H9 (cell line): ENCODE measurements at regions not wholly inside any gene's neighbourhood (a gene's known extent, or its start where the extent isn't known, plus 50 kb on each side); places are given as distances from the start of the nearest gene placed in this dataset.

Experiments
- DNase-seq: peaks from one replicate; pipeline ENCODE4 v3.0.0-alpha.2; 2017
- H2AFZ ChIP-seq: one replicate; pipeline ENCODE4 v1.6.1; 2013; ENCODE audit warnings: mild to moderate bottlenecking, low read length, control low read depth, moderate library complexity
- H2AK5ac ChIP-seq: 2 replicates; pipeline ENCODE4 v1.6.1; 2013; ENCODE audit warnings: low read length, control low read depth, mixed read lengths; ENCODE audit not compliant: insufficient read length
- H2BK120ac ChIP-seq: one replicate; pipeline ENCODE4 v1.6.1; 2013; ENCODE audit warnings: low read depth, mild to moderate bottlenecking, low read length, control low read depth, inconsistent platforms; ENCODE audit not compliant: poor library complexity, severe bottlenecking
- H2BK12ac ChIP-seq: 2 replicates; pipeline ENCODE4 v1.6.1; 2013; ENCODE audit warnings: low read length, control low read depth, mixed read lengths, low read depth; ENCODE audit not compliant: insufficient read length
- H2BK15ac ChIP-seq: 2 replicates; pipeline ENCODE4 v1.6.1; 2013; ENCODE audit warnings: low read depth, low read length, control low read depth
- H2BK20ac ChIP-seq: one replicate; pipeline ENCODE4 v1.6.1; 2013; ENCODE audit warnings: low read depth, mild to moderate bottlenecking, low read length, control low read depth, inconsistent platforms; ENCODE audit not compliant: poor library complexity, severe bottlenecking
- H2BK5ac ChIP-seq: 2 replicates; pipeline ENCODE4 v1.6.1; 2013; ENCODE audit warnings: low read length, control low read depth, mixed read lengths; ENCODE audit not compliant: insufficient read length
- H3K14ac ChIP-seq: 2 replicates; pipeline ENCODE4 v1.6.1; 2013; ENCODE audit warnings: low read length, control low read depth; ENCODE audit not compliant: insufficient read depth
- H3K18ac ChIP-seq: 2 replicates; pipeline ENCODE4 v1.6.1; 2013; ENCODE audit warnings: low read depth, mild to moderate bottlenecking, mixed read lengths, low read length, control low read depth; ENCODE audit not compliant: insufficient read length
- H3K23ac ChIP-seq: 2 replicates; pipeline ENCODE4 v1.6.1; 2013; ENCODE audit warnings: low read length, control low read depth, mixed read lengths, low read depth; ENCODE audit not compliant: insufficient read length
- H3K23me2 ChIP-seq: 2 replicates; pipeline ENCODE4 v1.6.1; 2013; ENCODE audit warnings: low read depth, mild to moderate bottlenecking, mixed read lengths, low read length, control low read depth; ENCODE audit not compliant: insufficient read length, poor library complexity, severe bottlenecking
- H3K27ac ChIP-seq: 2 replicates; pipeline ENCODE4 v1.5.1; 2013; ENCODE audit warnings: low read length, control low read depth, mixed read lengths, low read depth; ENCODE audit not compliant: insufficient read length
- H3K27me3 ChIP-seq: 2 replicates; pipeline ENCODE4 v1.6.1; 2013; ENCODE audit warnings: low read length, control low read depth, inconsistent platforms; ENCODE audit not compliant: insufficient read depth
- H3K4ac ChIP-seq: 2 replicates; pipeline ENCODE4 v1.6.1; 2013; ENCODE audit warnings: low read depth, mild to moderate bottlenecking, control low read depth, inconsistent platforms, low read length, moderate library complexity
- H3K4me1 ChIP-seq: 2 replicates; pipeline ENCODE4 v1.6.1; 2013; ENCODE audit warnings: low read length, control low read depth, inconsistent platforms; ENCODE audit not compliant: insufficient read depth
- H3K4me2 ChIP-seq: 2 replicates; pipeline ENCODE4 v1.6.1; 2013; ENCODE audit warnings: low read length, control low read depth, mixed read lengths; ENCODE audit not compliant: insufficient read length, insufficient read depth
- H3K56ac ChIP-seq: 2 replicates; pipeline ENCODE4 v1.6.1; 2013; ENCODE audit warnings: low read depth, mild to moderate bottlenecking, mixed read lengths, low read length, control low read depth; ENCODE audit not compliant: insufficient read length
- H3K79me1 ChIP-seq: 2 replicates; pipeline ENCODE4 v1.6.1; 2013; ENCODE audit warnings: low read depth, mild to moderate bottlenecking, moderate library complexity, low read length, control low read depth, inconsistent platforms; ENCODE audit not compliant: insufficient read depth, poor library complexity, severe bottlenecking
- H3K79me2 ChIP-seq: 2 replicates; pipeline ENCODE4 v1.6.1; 2013; ENCODE audit warnings: low read length, control low read depth, inconsistent platforms; ENCODE audit not compliant: insufficient read depth
- H3K9ac ChIP-seq: 2 replicates; pipeline ENCODE4 v1.6.1; 2013; ENCODE audit warnings: low read length, control low read depth, mixed read lengths; ENCODE audit not compliant: insufficient read length; ENCODE audit errors: extremely low read depth
- H3K9me3 ChIP-seq: one replicate; pipeline ENCODE4 v1.6.1; 2013; ENCODE audit warnings: low read depth, low read length, inconsistent platforms; ENCODE audit not compliant: control insufficient read depth
- H3T11ph ChIP-seq: one replicate; pipeline ENCODE4 v1.6.1; 2013; ENCODE audit warnings: mild to moderate bottlenecking, low read length, control low read depth, inconsistent platforms
- H4K20me1 ChIP-seq: one replicate; pipeline ENCODE4 v1.6.1; 2013; ENCODE audit not compliant: control insufficient read depth, insufficient read length, insufficient read depth
- H4K5ac ChIP-seq: 2 replicates; pipeline ENCODE4 v1.6.1; 2013; ENCODE audit warnings: low read depth, mild to moderate bottlenecking, mixed read lengths, low read length, control low read depth; ENCODE audit not compliant: insufficient read length
- H4K8ac ChIP-seq: replicated peaks from 2 replicates; pipeline ENCODE4 v1.6.1; 2013; ENCODE audit warnings: low read length, control low read depth, mixed read lengths, low read depth; ENCODE audit not compliant: insufficient read length
- H4K91ac ChIP-seq: 2 replicates; pipeline ENCODE4 v1.6.1; 2013; ENCODE audit warnings: low read depth, mild to moderate bottlenecking, moderate library complexity, mixed read lengths, low read length, control low read depth; ENCODE audit not compliant: insufficient read length
- H3K27ac Mint-ChIP-seq, 3 experiments: 2 replicates in 2 of 3; 3 replicates in 1 of 3; pipeline ENCODE4 v1.8.0; 2020 to 2021; ENCODE audit warnings: mixed read lengths in 3 of 3, mild to moderate bottlenecking in 1 of 3, moderate library complexity in 1 of 3
- H3K27me3 Mint-ChIP-seq: 2 replicates; pipeline ENCODE4 v1.8.0; 2021; ENCODE audit warnings: low read depth, mild to moderate bottlenecking, moderate library complexity, mixed read lengths
- H3K36me3 Mint-ChIP-seq, 3 experiments: 2 replicates in 2 of 3; 3 replicates in 1 of 3; pipeline ENCODE4 v1.8.0; 2020 to 2021; ENCODE audit warnings: low read depth in 3 of 3, mixed read lengths in 3 of 3; ENCODE audit not compliant: insufficient read depth in 1 of 3
- H3K4me1 Mint-ChIP-seq, 2 experiments: 2 replicates each; pipeline ENCODE4 v1.8.0; 2020; ENCODE audit warnings: mixed read lengths in 2 of 2
- H3K4me3 Mint-ChIP-seq, 2 experiments: 2 replicates in 1 of 2; 3 replicates in 1 of 2; pipeline ENCODE4 v1.8.0; 2020 to 2021; ENCODE audit warnings: mild to moderate bottlenecking in 2 of 2, mixed read lengths in 2 of 2, moderate library complexity in 1 of 2
- H3K9me3 Mint-ChIP-seq, 2 experiments: 2 replicates in 1 of 2; 3 replicates in 1 of 2; pipeline ENCODE4 v1.8.0; 2020; ENCODE audit warnings: mild to moderate bottlenecking in 2 of 2, mixed read lengths in 2 of 2, moderate library complexity in 1 of 2
- CTCF ChIP-seq: fragments of 200-600 bp; sonication (generic); conservative IDR thresholded peaks from 3 replicates; pipeline ENCODE4 v1.8.0; 2021; ENCODE audit warnings: antibody characterized with exemption, mild to moderate bottlenecking
- WGBS: extraction: QIAGEN DNeasy Blood & Tissue Kit; methylation state at CpG from one replicate; pipeline ENCODE4 v1.1.7; 2013; ENCODE audit warnings: missing lambda C conversion rate, low lambda C conversion rate, mixed read lengths; ENCODE audit not compliant: insufficient read length; ENCODE audit errors: extremely low coverage; 5-methylcytosine and 5-hydroxymethylcytosine counted together

GRCh38 chr7:63031838-63032436 is 966.7 kb upstream of the ZNF722 start:
- Histone ChIP-seq H2BK120ac (no peak overlapping the region), H3K27ac (no peak overlapping the region), H3T11ph (no peak overlapping the region), H3K14ac (no peak overlapping the region), H2BK20ac (no peak overlapping the region), H4K5ac (no peak overlapping the region), H2AK5ac (no peak overlapping the region), H2BK15ac (no peak overlapping the region), H3K9me3 (peaks cover 94% of the 10 kb centered on the region), H3K4me2 (no peak overlapping the region), H3K23me2 (no peaks in the 10 kb centered on the region), H2BK5ac (no peak overlapping the region), H3K79me1 (no peaks in the 10 kb centered on the region), H4K91ac (no peak overlapping the region), H2AFZ (no peak overlapping the region), H2BK12ac (no peak overlapping the region), H4K8ac (no peak overlapping the region), H3K18ac (no peak overlapping the region), H3K4ac (no peak overlapping the region), H3K23ac (no peak overlapping the region), H3K56ac (no peak overlapping the region), H3K27me3 (no peaks in the 10 kb centered on the region), H4K20me1 (no peaks in the 10 kb centered on the region), H3K9ac (no peak overlapping the region), H3K4me1 (no peaks in the 10 kb centered on the region), H3K79me2 (no peaks in the 10 kb centered on the region)
- H3K9me3 Mint-ChIP-seq: peaks cover 7 to 21% of the 10 kb centered on the region in 2 experiments
- no peak for TF ChIP-seq CTCF
- peaks cover 6% of the 10 kb centered on the region for H3K27me3 Mint-ChIP-seq
- no peak overlapping the region for H3K27ac Mint-ChIP-seq
- WGBS: no CpG with 5 or more reads among the region's 16 CpGs
- H3K36me3 Mint-ChIP-seq: peaks cover 34 to 52% (median 42%) of the 10 kb centered on the region in 3 experiments
- DNase-seq: no peak
- H3K4me3 Mint-ChIP-seq: no peak overlapping the region
- no peaks in the 10 kb centered on the region for H3K4me1 Mint-ChIP-seq
